ENCODE measurements at regions not wholly inside any gene's neighbourhood (a gene's known extent, or its start where the extent isn't known, plus 50 kb on each side); places are given as distances from the start of the nearest gene placed in this dataset.

DNA sequence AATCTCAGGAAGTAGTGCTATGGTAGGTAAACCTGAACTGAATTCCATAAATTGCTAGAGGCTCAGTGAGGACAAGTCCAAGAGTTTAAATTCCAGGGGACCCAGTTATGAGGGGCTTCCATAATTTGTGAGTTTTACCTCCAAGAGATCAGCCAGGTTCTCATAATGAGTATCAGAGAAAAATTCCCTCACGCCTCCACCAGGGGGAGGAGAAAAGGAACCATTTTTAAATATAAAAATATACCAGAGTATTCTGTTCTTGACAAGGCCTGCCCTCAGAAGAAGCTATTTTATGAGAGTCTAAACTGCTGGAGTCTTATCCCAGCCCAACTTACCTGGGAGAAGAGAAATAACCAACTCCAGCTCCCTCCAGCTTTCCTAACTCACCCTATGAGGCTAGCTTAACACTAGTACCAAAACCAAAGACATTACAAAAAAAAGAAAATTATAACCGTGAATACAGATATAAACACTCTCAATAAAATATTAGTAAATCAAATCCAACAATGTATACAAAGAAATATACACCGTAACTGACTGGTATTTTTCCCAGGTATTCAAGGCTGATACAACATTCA is 158.7 kb downstream of the TFAP2A start:
- H3K4me2 ChIP-seq (ENCODE audit: insufficient read depth, low read length): no peak overlapping the region
- H3K27me3 ChIP-seq (ENCODE audit: control insufficient read depth in 2 of 2, insufficient read depth in 2 of 2, low read length in 2 of 2): no peaks in the 10 kb centered on the region
- no peaks in the 10 kb centered on the region for H3K9me1 ChIP-seq (replicated peaks; ENCODE audit: control insufficient read depth, extremely low read depth, insufficient read depth, low read length)
- ChIA-PET POLR2A (no interaction called here), CTCF (interaction anchor here (1.5 kb wide), 1 partner anchor 173 kb away, joined by 7 read pairs; no protein-coding TSS in a partner anchor)
- no peak for TF ChIP-seq JUN (IDR thresholded peaks at IDR 0.05; ENCODE audit: borderline replicate concordance, insufficient read depth, insufficient read length, low read depth)
- no peak for TF ChIP-seq EZH2 (IDR thresholded peaks at IDR 0.05; ENCODE audit: borderline replicate concordance, low read depth, low read length, severe bottlenecking)
- TF ChIP-seq, protein P1, sequence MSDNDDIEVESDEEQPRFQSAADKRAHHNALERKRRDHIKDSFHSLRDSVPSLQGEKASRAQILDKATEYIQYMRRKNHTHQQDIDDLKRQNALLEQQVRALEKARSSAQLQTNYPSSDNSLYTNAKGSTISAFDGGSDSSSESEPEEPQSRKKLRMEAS (IDR thresholded peaks at IDR 0.05; ENCODE audit: insufficient read depth, insufficient read length): no peak
- no peak for TF ChIP-seq GATA2 (IDR thresholded peaks at IDR 0.05; ENCODE audit: insufficient read depth, insufficient read length, low read depth, low read length)
- TF ChIP-seq MYC (IDR thresholded peaks at IDR 0.05; ENCODE audit: low read depth, low read length): no peak
- TF ChIP-seq, protein P2, sequence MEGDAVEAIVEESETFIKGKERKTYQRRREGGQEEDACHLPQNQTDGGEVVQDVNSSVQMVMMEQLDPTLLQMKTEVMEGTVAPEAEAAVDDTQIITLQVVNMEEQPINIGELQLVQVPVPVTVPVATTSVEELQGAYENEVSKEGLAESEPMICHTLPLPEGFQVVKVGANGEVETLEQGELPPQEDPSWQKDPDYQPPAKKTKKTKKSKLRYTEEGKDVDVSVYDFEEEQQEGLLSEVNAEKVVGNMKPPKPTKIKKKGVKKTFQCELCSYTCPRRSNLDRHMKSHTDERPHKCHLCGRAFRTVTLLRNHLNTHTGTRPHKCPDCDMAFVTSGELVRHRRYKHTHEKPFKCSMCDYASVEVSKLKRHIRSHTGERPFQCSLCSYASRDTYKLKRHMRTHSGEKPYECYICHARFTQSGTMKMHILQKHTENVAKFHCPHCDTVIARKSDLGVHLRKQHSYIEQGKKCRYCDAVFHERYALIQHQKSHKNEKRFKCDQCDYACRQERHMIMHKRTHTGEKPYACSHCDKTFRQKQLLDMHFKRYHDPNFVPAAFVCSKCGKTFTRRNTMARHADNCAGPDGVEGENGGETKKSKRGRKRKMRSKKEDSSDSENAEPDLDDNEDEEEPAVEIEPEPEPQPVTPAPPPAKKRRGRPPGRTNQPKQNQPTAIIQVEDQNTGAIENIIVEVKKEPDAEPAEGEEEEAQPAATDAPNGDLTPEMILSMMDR (IDR thresholded peaks at IDR 0.05; ENCODE audit: extremely low read depth in 1 of 2, insufficient read depth in 1 of 2, low read depth in 1 of 2, low read length in 2 of 2): peak in 1 of 2 donors; percentile 9
- no peak overlapping the region for H3K27ac ChIP-seq (ENCODE audit: insufficient read depth, low read depth, low read length)
- dilution Hi-C loops (cut with MboI; ENCODE audit: extremely low pct_ligation_motif_present, low sequenced_read_pairs) (no loop called here), intact Hi-C loops (cut with micrococcal nuclease) (no loop called here)
- DNase-seq (ENCODE audit: low read depth, low spot score) (no peak), FAIRE-seq (no peak)
- H4K20me1 ChIP-seq (replicated peaks; ENCODE audit: control insufficient read depth, extremely low read depth, insufficient read depth, low read length): no peaks in the 10 kb centered on the region
- no peak overlapping the region for H2AFZ ChIP-seq (ENCODE audit: low read depth, low read length)
- BruUV-seq (replicated peaks): no TSS peak
- no peak overlapping the region for H3K9ac ChIP-seq (replicated peaks; ENCODE audit: extremely low read depth, insufficient read depth, low read length)
- H3K36me3 ChIP-seq (ENCODE audit: control insufficient read depth in 2 of 2, extremely low read depth in 1 of 2, insufficient read depth in 2 of 2, low read length in 2 of 2): no peaks in the 10 kb centered on the region
- H3K4me1 ChIP-seq (ENCODE audit: control insufficient read depth, extremely low read depth, insufficient read depth, low read length): no peaks in the 10 kb centered on the region
- H3K4me3 ChIP-seq (replicated peaks in 1 of 3; ENCODE audit: insufficient read depth in 1 of 3, low read depth in 1 of 3, low read length in 3 of 3): no peak overlapping the region
- peaks cover 2% of the 10 kb centered on the region for H3K9me3 ChIP-seq (replicated peaks; ENCODE audit: control insufficient read depth, insufficient read depth, low read length)
- H3K79me2 ChIP-seq (ENCODE audit: control insufficient read depth, insufficient read depth, low read length): no peaks in the 10 kb centered on the region
